ENCODE measurements at regions not wholly inside any gene's neighbourhood (a gene's known extent, or its start where the extent isn't known, plus 50 kb on each side); places are given as distances from the start of the nearest gene placed in this dataset.

DNA sequence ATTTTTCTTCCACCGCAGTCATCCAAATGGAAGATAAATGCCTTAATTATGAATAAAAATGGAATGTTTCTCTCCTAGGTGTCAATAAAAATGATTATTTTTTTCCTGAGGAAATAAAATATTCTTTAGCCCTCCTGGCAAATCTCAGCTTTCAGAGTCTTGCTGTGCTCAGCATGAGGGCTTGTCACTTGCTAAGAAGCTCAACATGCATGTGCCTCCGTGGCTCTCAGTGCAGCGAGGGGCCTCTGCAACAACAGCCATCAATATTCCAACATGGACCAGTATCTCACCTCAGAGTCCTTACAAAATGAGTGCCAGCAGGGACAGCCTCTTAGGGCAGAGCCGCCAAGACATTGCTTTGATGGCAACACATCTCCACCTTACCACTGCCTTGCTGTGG is 159.5 kb upstream of the TMPO start:
- no peak for DNase-seq

DNA sequence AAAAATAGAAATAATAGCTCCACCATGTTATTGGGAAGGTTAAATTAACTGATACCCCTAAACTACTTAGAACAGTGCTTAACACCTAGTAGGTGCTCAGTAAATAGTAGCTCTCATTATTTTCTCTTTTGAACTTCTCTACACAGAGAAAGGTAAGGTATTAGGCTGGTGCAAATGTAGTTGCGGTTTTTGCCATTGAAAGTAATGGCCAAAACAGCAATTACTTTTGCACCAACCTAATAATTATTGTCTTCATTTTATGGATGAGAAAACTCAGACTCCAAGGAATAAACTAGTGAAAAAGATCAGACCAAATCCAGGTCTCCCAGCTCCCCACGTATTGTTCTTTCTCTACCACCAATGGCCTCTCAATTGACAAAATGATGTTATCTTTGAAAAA is 157.2 kb upstream of the TMPO start:
- no peak for DNase-seq

GRCh38 chr12:98359856-98360255 is 155.5 kb upstream of the TMPO start:
- no peak for DNase-seq

DNA sequence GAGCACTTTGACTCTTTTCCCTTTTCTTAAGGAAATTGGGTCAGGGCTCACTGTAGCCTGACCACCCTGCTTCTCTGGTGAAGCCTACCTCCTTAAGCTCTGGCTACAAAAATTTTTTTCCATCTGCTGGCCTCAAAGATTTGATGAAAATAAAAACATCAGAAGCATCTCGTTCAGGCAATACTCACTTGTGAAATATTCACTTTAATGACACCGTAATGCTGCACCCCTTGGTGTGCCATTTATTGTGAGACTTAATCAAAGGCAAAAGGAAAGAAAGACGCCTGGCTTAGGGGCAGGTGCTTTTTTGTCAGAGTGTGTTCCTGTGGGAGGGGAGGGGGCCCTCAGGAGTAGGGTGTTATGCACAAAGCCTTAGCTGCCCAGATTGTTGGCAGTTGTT is 155.0 kb upstream of the TMPO start:
- DNase-seq: no peak

DNA sequence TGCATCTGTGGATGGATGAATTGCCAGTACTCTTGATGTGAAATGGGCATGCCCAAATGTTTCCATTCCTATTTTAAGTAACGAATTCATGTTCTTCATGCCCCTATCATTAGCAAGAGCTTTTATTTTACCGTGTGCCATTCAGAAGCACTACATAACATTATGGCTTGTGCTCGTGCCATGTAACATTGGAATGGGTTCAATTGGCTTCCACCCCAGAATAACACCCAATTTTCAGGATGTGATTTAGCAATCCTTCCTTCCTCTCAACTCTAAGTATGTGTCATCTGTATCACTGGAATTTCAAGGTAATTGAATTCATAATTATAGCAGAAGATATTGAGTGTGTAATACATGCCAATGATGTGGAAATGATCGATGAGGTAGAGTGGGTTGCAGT is 145.8 kb upstream of the TMPO start:
- no peak for DNase-seq

DNA sequence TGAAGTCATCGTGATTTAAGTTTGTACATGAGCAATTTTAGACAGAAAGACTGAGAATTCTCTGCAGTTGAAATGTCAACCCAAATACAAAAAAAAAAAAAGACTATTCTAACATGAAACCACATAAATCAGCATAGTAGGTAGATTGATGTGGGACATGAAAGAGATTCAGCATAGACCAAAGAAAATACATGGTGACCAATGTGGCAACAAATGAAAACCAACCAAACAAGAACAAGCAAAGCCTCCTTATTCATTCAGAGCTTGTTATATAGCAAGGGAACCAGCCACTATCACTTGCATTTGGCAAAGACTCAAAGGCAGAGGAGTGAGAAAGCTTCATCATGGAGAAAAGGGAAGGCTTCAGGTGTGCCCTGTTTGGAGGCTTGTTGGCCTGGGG is 144.4 kb upstream of the TMPO start:
- DNase-seq: no peak

GRCh38 chr12:98371419-98371818 is 144.0 kb upstream of the TMPO start:
- DNase-seq: no peak

GRCh38 chr12:98372340-98373024 is 142.9 kb upstream of the TMPO start:
- no peak for DNase-seq

- DNase-seq: peak; percentile 52
These were observed 142.3 kb upstream of the TMPO start for GRCh38 chr12:98373025-98373554.

- no peak for DNase-seq
These were observed 141.4 kb upstream of the TMPO start for GRCh38 chr12:98374007-98374406.

DNA sequence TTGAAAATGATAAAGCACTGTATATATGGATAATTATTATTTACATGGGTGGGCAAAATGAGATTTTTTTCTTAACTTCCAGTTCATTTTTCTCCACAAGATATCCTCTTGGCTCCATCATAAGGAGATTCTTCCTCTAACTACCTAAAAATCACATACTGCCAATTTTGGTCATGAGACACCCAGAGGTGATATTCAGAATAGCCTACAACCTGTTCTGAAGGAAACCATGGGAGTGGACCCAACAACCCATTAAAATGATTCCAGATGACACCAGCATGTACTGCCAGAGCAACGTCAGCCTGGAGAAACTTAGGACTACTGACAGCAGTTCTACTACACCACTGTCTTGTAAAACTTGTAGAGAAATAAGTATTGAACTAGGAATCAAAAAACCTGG is 136.3 kb upstream of the TMPO start:
- no peak for DNase-seq

DNA sequence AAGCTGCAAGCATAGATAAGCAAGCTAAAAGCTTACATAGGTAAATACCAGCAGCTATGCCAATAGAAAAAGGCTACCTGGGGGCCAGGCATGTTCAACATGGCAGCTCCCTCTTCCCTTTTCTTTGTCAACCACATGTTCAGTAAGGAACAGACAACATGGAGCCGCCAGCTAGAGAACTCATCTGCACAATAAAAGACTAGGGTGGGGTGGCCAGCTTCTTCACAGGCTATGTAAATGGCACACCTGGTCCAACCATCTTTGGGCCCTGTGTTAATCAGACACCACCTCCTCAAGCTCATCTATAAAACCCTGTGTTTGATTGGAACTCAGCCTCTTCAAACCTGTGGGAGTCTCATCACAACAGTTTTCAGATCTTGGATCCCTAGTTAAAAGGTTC is 129.7 kb upstream of the TMPO start:
- no peak for DNase-seq

DNA sequence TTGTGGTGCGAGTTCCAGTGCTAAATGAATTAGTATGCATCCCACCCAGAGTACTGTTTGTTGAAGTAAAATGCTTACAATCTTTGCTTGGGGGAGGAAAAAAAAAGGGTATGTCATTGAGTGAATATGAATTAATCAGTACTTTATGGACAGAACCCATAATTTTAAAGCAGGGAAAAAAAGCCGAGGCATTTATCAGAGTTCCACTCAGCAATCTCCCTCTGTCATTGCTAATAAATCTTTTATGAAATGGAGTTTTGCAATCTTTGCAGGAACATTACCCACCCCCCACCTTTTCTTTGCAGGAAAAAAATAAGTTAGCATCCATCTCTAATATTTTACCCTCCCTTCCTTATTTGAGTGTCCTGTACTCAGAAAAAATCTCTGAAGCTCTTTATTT is 127.9 kb upstream of the TMPO start:
- no peak for DNase-seq

DNA sequence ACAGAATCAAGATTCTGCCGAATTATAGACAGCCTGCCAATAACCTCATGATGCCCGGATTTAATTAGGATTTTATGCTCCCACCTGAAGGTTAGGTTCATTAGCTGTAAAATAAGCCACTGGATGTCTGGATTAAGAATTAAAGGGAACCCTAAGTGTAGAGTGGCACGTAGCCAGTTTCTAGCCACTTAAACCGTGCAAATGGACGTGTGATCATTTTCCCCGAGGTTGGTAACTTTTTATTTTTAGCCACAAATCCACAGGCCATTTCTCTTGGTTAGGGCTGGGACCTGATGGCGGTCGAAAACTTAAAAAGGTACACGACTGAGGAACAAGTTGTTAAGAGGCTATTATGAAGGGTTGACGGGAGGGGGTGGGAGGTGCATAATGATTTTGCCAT is 127.3 kb upstream of the TMPO start:
- DNase-seq: no peak

- no peak for DNase-seq
These were observed 125.8 kb upstream of the TMPO start for GRCh38 chr12:98389593-98389992.

GRCh38 chr12:98397323-98398105 is 117.9 kb upstream of the TMPO start:
- peak; percentile 68 for DNase-seq

DNA sequence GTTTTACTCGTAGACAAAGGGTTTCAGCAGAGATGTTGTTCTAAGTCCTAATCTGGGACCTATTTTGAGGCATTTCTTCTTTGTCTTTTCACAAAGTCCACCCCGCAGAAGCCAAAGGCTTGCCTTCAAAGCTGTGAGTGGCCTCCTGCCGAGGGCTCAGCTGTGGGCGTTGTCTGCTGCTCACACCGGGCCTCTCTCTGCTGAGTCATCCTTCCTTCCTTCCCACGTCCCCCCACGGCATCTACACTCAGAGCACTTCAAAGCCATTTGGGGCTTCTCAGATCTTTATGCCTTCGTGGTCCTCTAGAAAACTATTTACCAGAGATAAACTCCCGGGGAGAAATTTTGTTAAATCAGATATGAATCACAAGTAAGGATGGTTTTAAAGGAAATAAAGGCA is 115.9 kb upstream of the TMPO start:
- DNase-seq: peak; percentile 76

DNA sequence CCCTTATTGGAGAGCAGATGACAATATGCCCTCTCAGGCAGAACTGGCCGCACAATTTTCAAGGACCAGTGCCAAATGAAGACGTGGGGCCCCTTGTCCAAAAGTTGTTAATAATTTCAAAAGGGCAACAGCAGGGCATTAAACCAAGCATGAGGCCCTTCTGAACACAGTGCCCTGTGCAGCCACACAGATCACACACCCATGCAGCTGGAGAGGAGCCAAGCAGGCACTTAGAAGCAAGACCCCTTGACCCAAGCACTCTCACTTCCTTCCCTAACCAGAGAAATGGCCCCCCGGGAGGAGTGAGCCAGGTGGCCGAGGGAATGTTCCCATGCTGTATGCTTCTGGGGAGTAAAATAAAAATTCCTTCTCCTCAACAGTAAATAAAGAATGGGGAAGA is 114.0 kb upstream of the TMPO start:
- no peak for DNase-seq

DNA sequence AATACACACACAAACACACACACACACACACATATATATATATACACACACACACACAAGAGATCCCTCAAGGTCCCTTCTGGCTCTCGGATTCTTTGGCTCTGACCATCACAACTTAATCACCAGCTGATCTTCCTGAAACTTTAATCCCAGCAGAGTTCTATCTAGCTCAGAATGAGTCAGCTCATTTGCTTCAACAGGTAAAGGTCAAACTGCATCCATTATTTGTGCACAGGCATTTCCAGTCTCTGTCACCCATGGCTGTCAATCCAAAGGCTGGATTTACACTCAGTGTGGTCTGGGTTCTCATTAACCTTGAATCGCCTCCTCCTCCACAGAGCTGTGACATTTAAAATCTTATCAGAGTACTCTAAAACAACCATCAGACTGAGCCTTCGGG is 113.3 kb upstream of the TMPO start:
- DNase-seq: no peak

DNA sequence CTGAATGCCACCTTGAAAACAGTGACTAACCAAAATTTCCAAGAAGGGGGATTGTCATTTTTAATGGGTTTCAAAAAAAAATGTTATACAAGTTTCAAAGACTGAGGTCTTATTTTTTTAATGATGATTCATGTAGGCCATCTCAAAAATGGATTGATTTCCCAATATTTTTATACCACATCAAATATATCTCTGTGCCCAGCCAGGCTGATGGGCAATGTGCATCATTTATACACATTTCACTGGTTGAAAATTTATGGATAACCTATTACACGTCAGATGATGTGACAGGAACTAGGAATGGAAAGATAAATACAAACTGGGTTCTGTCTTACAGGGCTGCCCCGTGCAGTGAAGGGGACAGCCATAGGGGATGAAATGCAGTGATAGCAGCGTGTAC is 112.7 kb upstream of the TMPO start:
- DNase-seq: no peak

GRCh38 chr12:98403385-98403784 is 112.0 kb upstream of the TMPO start:
- no peak for DNase-seq

DNA sequence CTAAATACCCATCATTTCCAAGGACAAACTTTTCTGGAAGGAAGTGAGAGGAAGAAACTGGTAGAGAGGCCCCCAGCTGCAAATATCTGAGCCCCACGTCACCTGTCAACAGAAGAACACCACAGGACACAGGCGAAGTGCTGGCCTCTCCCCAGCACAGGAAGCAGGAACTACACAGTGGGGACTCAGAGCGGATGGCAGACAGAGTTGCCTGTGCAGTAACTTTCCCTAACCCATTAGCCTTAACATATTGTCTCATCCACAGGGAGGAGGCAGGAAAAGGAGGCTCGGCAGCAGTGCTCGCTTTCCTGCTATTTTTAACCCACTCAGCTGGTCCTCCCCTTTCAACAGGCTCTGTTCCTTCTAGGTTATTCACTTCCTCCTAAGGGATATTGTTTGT is 111.5 kb upstream of the TMPO start:
- no peak for DNase-seq

- no peak for DNase-seq
These were observed 109.5 kb upstream of the TMPO start for GRCh38 chr12:98405805-98406366.

DNA sequence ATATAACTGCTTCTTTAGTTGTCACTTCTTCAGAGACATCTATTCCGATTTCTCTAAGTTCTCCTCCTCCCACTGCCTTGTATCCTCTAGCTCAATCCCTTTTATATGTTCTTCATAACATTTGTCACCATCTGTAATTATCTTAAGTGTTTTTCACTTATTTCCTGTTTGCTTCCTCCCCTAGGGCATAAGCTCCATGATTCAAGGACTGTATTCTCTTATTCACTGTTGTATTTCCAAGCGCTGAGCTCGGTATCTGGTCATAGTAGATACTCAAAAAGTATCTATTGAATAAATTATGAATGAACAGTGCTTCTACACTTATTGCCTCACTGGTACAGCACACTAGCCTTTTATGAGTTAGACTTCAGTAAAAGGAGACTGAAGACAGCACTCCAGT is 109.0 kb upstream of the TMPO start:
- no peak for DNase-seq
